PC-3 (cell line): ENCODE measurements at regions not wholly inside any gene's neighbourhood (a gene's known extent, or its start where the extent isn't known, plus 50 kb on each side); places are given as distances from the start of the nearest gene placed in this dataset.
"Not testable (repeated sequence)": the region's sequence is repeated elsewhere in the genome, so short reads cannot be mapped to it uniquely, and the experiment has no call there.

Experiments
- CTCF ChIP-seq: fragments of 300-600 bp; sonication (generic); conservative IDR thresholded peaks from 2 replicates; pipeline ENCODE4 v1.5.1; 2017; ENCODE audit warnings: antibody characterized with exemption, low read depth, mild to moderate bottlenecking, low read length
- EZH2 ChIP-seq: fragments of 300-600 bp; sonication (generic); IDR thresholded peaks from one replicate; pipeline ENCODE4 v1.6.1; 2017; ENCODE audit warnings: antibody characterized with exemption, mild to moderate bottlenecking, low read length; ENCODE audit not compliant: unreplicated experiment
- EZH2phosphoT487 ChIP-seq: fragments of 300-600 bp; sonication (generic); IDR thresholded peaks from 2 replicates; pipeline ENCODE4 v1.6.1; 2018; ENCODE audit warnings: mild to moderate bottlenecking, antibody characterized with exemption, low read length, borderline replicate concordance

- not testable (repeated sequence) for TF ChIP-seq CTCF, EZH2, EZH2phosphoT487
These were observed 129.7 kb upstream of the DAAM1 start for GRCh38 chr14:59058776-59059175.
